ENCODE measurements at regions not wholly inside any gene's neighbourhood (a gene's known extent, or its start where the extent isn't known, plus 50 kb on each side); places are given as distances from the start of the nearest gene placed in this dataset.

GRCh38 chr12:114302606-114303315 is 103.2 kb downstream of the TBX5 start:
- no peak overlapping the region for H3K27ac Mint-ChIP-seq
- no peaks in the 10 kb centered on the region for H3K4me1 Mint-ChIP-seq
- no peak overlapping the region for H3K4me3 Mint-ChIP-seq
- no peaks in the 10 kb centered on the region for H3K27me3 Mint-ChIP-seq
- H3K9me3 ChIP-seq (ENCODE audit: control insufficient read depth, low read length, poor library complexity, severe bottlenecking), result no peaks in the 10 kb centered on the region
- no peaks in the 10 kb centered on the region for H3K36me3 Mint-ChIP-seq (ENCODE audit: low read depth)
- no peak for DNase-seq
- no peak for ATAC-seq

GRCh38 chr12:114302117-114302516 is 103.8 kb downstream of the TBX5 start:
- H3K27ac Mint-ChIP-seq, result no peak overlapping the region
- DNase-seq (no peak), ATAC-seq (no peak)
- H3K4me1 Mint-ChIP-seq, result no peaks in the 10 kb centered on the region
- H3K27me3 Mint-ChIP-seq, result no peaks in the 10 kb centered on the region
- no peaks in the 10 kb centered on the region for H3K36me3 Mint-ChIP-seq (ENCODE audit: low read depth)
- no peaks in the 10 kb centered on the region for H3K9me3 ChIP-seq (ENCODE audit: control insufficient read depth, low read length, poor library complexity, severe bottlenecking)
- H3K4me3 Mint-ChIP-seq, result no peak overlapping the region

- Mint-ChIP-seq H3K27me3 (no peaks in the 10 kb centered on the region), H3K4me1 (no peaks in the 10 kb centered on the region), H3K4me3 (no peak overlapping the region), H3K27ac (no peak overlapping the region), H3K36me3 (ENCODE audit: low read depth) (no peaks in the 10 kb centered on the region)
- no peak for ATAC-seq
- H3K9me3 ChIP-seq (ENCODE audit: control insufficient read depth, low read length, poor library complexity, severe bottlenecking), result no peaks in the 10 kb centered on the region
- no peak for DNase-seq
These were observed 111.7 kb downstream of the TBX5 start for GRCh38 chr12:114294303-114294685.

- no peak overlapping the region for H3K27ac Mint-ChIP-seq
- H3K36me3 Mint-ChIP-seq (ENCODE audit: low read depth), result no peaks in the 10 kb centered on the region
- ATAC-seq, result no peak
- H3K27me3 Mint-ChIP-seq, result no peaks in the 10 kb centered on the region
- no peaks in the 10 kb centered on the region for H3K4me1 Mint-ChIP-seq
- no peak overlapping the region for H3K4me3 Mint-ChIP-seq
- no peaks in the 10 kb centered on the region for H3K9me3 ChIP-seq (ENCODE audit: control insufficient read depth, low read length, poor library complexity, severe bottlenecking)
- no peak for DNase-seq
These were observed 112.2 kb downstream of the TBX5 start for GRCh38 chr12:114293571-114294302.

GRCh38 chr12:114293073-114293472 is 112.9 kb downstream of the TBX5 start:
- ATAC-seq, result no peak
- no peak for DNase-seq
- Mint-ChIP-seq H3K27ac (no peak overlapping the region), H3K4me1 (no peaks in the 10 kb centered on the region), H3K4me3 (no peak overlapping the region), H3K36me3 (ENCODE audit: low read depth) (no peaks in the 10 kb centered on the region), H3K27me3 (no peaks in the 10 kb centered on the region)
- no peaks in the 10 kb centered on the region for H3K9me3 ChIP-seq (ENCODE audit: control insufficient read depth, low read length, poor library complexity, severe bottlenecking)

- H3K36me3 Mint-ChIP-seq (ENCODE audit: low read depth), result no peaks in the 10 kb centered on the region
- H3K4me3 Mint-ChIP-seq, result no peak overlapping the region
- H3K27ac Mint-ChIP-seq, result no peak overlapping the region
- H3K27me3 Mint-ChIP-seq, result no peaks in the 10 kb centered on the region
- no peaks in the 10 kb centered on the region for H3K4me1 Mint-ChIP-seq
- ATAC-seq, result no peak
- no peaks in the 10 kb centered on the region for H3K9me3 ChIP-seq (ENCODE audit: control insufficient read depth, low read length, poor library complexity, severe bottlenecking)
- DNase-seq, result no peak
These were observed 114.4 kb downstream of the TBX5 start for GRCh38 chr12:114291389-114292060.

- Mint-ChIP-seq H3K4me3 (no peak overlapping the region), H3K36me3 (ENCODE audit: low read depth) (no peaks in the 10 kb centered on the region), H3K4me1 (no peaks in the 10 kb centered on the region), H3K27me3 (no peaks in the 10 kb centered on the region), H3K27ac (no peak overlapping the region)
- ATAC-seq (no peak), DNase-seq (no peak)
- H3K9me3 ChIP-seq (ENCODE audit: control insufficient read depth, low read length, poor library complexity, severe bottlenecking), result no peaks in the 10 kb centered on the region
These were observed 118.0 kb downstream of the TBX5 start for GRCh38 chr12:114287821-114288525.

GRCh38 chr12:114286145-114286544 is 119.8 kb downstream of the TBX5 start:
- Mint-ChIP-seq H3K4me1 (no peaks in the 10 kb centered on the region), H3K27me3 (no peaks in the 10 kb centered on the region), H3K27ac (no peak overlapping the region), H3K36me3 (ENCODE audit: low read depth) (no peaks in the 10 kb centered on the region), H3K4me3 (no peak overlapping the region)
- ATAC-seq (no peak), DNase-seq (no peak)
- no peaks in the 10 kb centered on the region for H3K9me3 ChIP-seq (ENCODE audit: control insufficient read depth, low read length, poor library complexity, severe bottlenecking)

GRCh38 chr12:114285554-114285953 is 120.4 kb downstream of the TBX5 start:
- Mint-ChIP-seq H3K4me1 (no peaks in the 10 kb centered on the region), H3K36me3 (ENCODE audit: low read depth) (no peaks in the 10 kb centered on the region), H3K27ac (no peak overlapping the region), H3K4me3 (no peak overlapping the region), H3K27me3 (no peaks in the 10 kb centered on the region)
- ATAC-seq, result no peak
- no peaks in the 10 kb centered on the region for H3K9me3 ChIP-seq (ENCODE audit: control insufficient read depth, low read length, poor library complexity, severe bottlenecking)
- DNase-seq, result no peak

- ATAC-seq (no peak), DNase-seq (no peak)
- no peak overlapping the region for H3K4me3 Mint-ChIP-seq
- no peak overlapping the region for H3K27ac Mint-ChIP-seq
- H3K4me1 Mint-ChIP-seq, result no peaks in the 10 kb centered on the region
- no peaks in the 10 kb centered on the region for H3K27me3 Mint-ChIP-seq
- H3K36me3 Mint-ChIP-seq (ENCODE audit: low read depth), result no peaks in the 10 kb centered on the region
- H3K9me3 ChIP-seq (ENCODE audit: control insufficient read depth, low read length, poor library complexity, severe bottlenecking), result no peaks in the 10 kb centered on the region
These were observed 121.9 kb downstream of the TBX5 start for GRCh38 chr12:114284041-114284440.

- no peak overlapping the region for H3K27ac Mint-ChIP-seq
- H3K27me3 Mint-ChIP-seq, result peaks cover 4% of the 10 kb centered on the region
- ATAC-seq, result no peak
- H3K4me1 Mint-ChIP-seq, result no peaks in the 10 kb centered on the region
- H3K36me3 Mint-ChIP-seq (ENCODE audit: low read depth), result no peaks in the 10 kb centered on the region
- H3K4me3 Mint-ChIP-seq, result no peak overlapping the region
- no peak for DNase-seq
- no peaks in the 10 kb centered on the region for H3K9me3 ChIP-seq (ENCODE audit: control insufficient read depth, low read length, poor library complexity, severe bottlenecking)
These were observed 129.8 kb downstream of the TBX5 start for GRCh38 chr12:114275932-114276785.

GRCh38 chr12:114275086-114275485 is 130.9 kb downstream of the TBX5 start:
- peaks cover 4% of the 10 kb centered on the region for H3K27me3 Mint-ChIP-seq
- H3K27ac Mint-ChIP-seq, result no peak overlapping the region
- no peaks in the 10 kb centered on the region for H3K36me3 Mint-ChIP-seq (ENCODE audit: low read depth)
- H3K9me3 ChIP-seq (ENCODE audit: control insufficient read depth, low read length, poor library complexity, severe bottlenecking), result no peaks in the 10 kb centered on the region
- no peaks in the 10 kb centered on the region for H3K4me1 Mint-ChIP-seq
- no peak for ATAC-seq
- H3K4me3 Mint-ChIP-seq, result no peak overlapping the region
- DNase-seq, result no peak
